Small intestine (tissue), 7 donors: ENCODE measurements at regions not wholly inside any gene's neighbourhood (a gene's known extent, or its start where the extent isn't known, plus 50 kb on each side); places are given as distances from the start of the nearest gene placed in this dataset.
"Not testable (repeated sequence)": the region's sequence is repeated elsewhere in the genome, so short reads cannot be mapped to it uniquely, and the experiment has no call there.

Experiments used
- DNase-seq, 2 donors: peaks; one replicate each; pipeline versions ENCODE4 v3.0.0 to v3.0.0-alpha.2; 2013
- FAIRE-seq: peaks from 2 replicates; lab custom pipeline; 2012; peaks lifted over from hg19 to GRCh38; lab: Jason Lieb, UNC
- H3K27ac ChIP-seq, 3 donors: one replicate each; pipeline ENCODE4 v1.5.1; 2013; ENCODE audit warnings: low read length in 2 of 3, mild to moderate bottlenecking in 2 of 3, control low read depth in 1 of 3, inconsistent platforms in 1 of 3, low read depth in 1 of 3, moderate library complexity in 1 of 3
- H3K27me3 ChIP-seq, 3 donors: one replicate each; pipeline ENCODE4 v1.6.1; 2013; ENCODE audit warnings: low read length in 3 of 3, inconsistent platforms in 1 of 3; ENCODE audit not compliant: control insufficient read depth in 3 of 3, insufficient read depth in 3 of 3
- H3K36me3 ChIP-seq, 3 donors: one replicate each; pipeline ENCODE4 v1.6.1; 2013; ENCODE audit warnings: low read length in 3 of 3, inconsistent platforms in 1 of 3, low read depth in 1 of 3, mild to moderate bottlenecking in 1 of 3, moderate library complexity in 1 of 3; ENCODE audit not compliant: control insufficient read depth in 3 of 3, insufficient read depth in 2 of 3
- H3K4me1 ChIP-seq, 3 donors: one replicate each; pipeline ENCODE4 v1.6.1; 2013; ENCODE audit warnings: low read length in 2 of 3, inconsistent platforms in 1 of 3, low read depth in 1 of 3, mild to moderate bottlenecking in 1 of 3, moderate library complexity in 1 of 3; ENCODE audit not compliant: control insufficient read depth in 3 of 3, insufficient read depth in 2 of 3
- H3K4me3 ChIP-seq, 3 donors: one replicate each; pipeline ENCODE4 v1.5.1; 2013; ENCODE audit warnings: low read length in 3 of 3, control low read depth in 1 of 3, inconsistent platforms in 1 of 3, low read depth in 1 of 3, mild to moderate bottlenecking in 1 of 3, moderate library complexity in 1 of 3
- H3K9me3 ChIP-seq, 2 donors: one replicate each; pipeline ENCODE4 v1.6.1; 2013; ENCODE audit warnings: low read depth in 1 of 2, low read length in 1 of 2; ENCODE audit not compliant: control insufficient read depth in 2 of 2, insufficient read depth in 1 of 2
- WGBS, 3 donors: extraction: QIAGEN DNeasy Blood & Tissue Kit; methylation state at CpG; one replicate each; pipeline ENCODE4 v1.1.7; 2013; 5-methylcytosine and 5-hydroxymethylcytosine counted together
- donor health status: healthy with polysubstance abuse.
- donor health status: control.
- donor health status: control.
- donor health status: Bipolar disorder and iron deficiency.
- donor health status: healthy.

GRCh38 chr15:95035106-95035505 is 803.7 kb downstream of the MCTP2 start:
- FAIRE-seq (no peak), DNase-seq (no peak)
- 71 to 84% (median 79%) methylated on average over 3 of the region's 3 CpGs for WGBS, 3 donors
- no peaks in the 10 kb centered on the region for H3K36me3 ChIP-seq
- H3K27me3 ChIP-seq = no peaks in the 10 kb centered on the region
- H3K4me3 ChIP-seq = no peak overlapping the region
- no peaks in the 10 kb centered on the region for H3K4me1 ChIP-seq
- no peak overlapping the region for H3K27ac ChIP-seq
- peaks cover 0 to 12% of the 10 kb centered on the region in 2 donors for H3K9me3 ChIP-seq

DNA sequence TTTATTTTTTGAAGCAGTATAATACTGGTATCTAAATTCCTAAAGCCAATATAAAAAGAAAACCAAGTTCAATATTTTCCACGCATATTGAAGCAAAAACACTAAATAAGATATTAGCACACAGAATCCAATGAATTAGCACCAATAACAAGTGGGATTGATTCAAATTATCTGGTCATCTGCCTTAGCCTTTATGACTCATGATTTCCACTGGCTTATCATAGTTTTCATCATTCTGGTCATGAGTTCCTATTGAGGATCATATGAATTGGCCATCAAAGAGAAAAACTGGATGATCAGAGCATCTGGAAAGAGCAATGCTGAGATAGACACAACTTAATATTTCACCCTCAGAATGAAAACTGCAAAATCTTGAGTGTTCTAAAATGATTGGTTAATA is 809.9 kb downstream of the MCTP2 start:
- peaks cover 0 to 12% of the 10 kb centered on the region in 2 donors for H3K9me3 ChIP-seq
- FAIRE-seq (no peak), DNase-seq (no peak)
- H3K27ac ChIP-seq = no peak overlapping the region
- 85 to 97% (median 96%) methylated on average over 1 of the region's 1 CpG for WGBS, 3 donors
- no peak overlapping the region for H3K4me3 ChIP-seq
- no peaks in the 10 kb centered on the region for H3K36me3 ChIP-seq
- no peaks in the 10 kb centered on the region for H3K4me1 ChIP-seq
- no peaks in the 10 kb centered on the region for H3K27me3 ChIP-seq

DNA sequence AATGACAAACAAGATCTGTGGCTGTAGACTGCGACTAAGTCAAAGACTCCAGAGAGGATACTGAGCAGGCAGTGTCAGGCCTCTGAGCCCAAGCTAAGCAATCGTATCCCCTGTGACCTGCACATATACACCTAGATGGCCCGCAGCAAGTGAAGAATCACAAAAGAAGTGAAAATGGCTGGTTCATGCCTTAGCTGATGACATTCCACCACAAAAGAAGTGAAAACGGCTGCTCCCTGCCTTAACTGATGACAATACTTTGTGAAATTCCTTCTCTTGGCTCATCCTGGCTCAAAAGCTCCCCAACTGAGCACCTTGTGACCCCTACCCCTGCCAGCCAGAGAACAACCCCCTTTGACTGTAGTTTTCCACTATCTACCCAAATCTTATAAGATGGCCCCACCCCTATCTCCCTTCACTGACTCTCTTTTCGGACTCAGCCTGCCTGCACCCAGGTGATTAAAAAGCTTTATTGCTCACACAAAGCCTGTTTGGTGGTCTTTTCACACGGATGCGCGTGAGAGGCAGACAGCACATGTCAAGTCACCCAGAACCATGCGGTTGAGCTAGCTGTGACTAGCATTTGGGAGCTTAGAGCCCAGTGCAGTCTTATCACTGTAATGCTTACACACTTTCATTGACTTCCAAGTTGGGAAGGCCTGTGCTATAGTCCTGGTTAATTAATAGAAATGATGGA is 812.0 kb downstream of the MCTP2 start:
- H3K4me1 ChIP-seq, H3K27me3 ChIP-seq, H3K4me3 ChIP-seq, DNase-seq, H3K27ac ChIP-seq, H3K36me3 ChIP-seq, FAIRE-seq: not testable (repeated sequence)
- WGBS, 3 donors = 75 to 83% (median 77%) methylated on average over 9 of the region's 9 CpGs
- H3K9me3 ChIP-seq = peaks cover 0 to 13% of the 10 kb centered on the region in 2 donors

- FAIRE-seq = no peak
- Histone ChIP-seq H3K4me1 (no peaks in the 10 kb centered on the region), H3K4me3 (no peak overlapping the region), H3K9me3 (peaks cover 0 to 13% of the 10 kb centered on the region in 2 donors), H3K27ac (no peak overlapping the region), H3K36me3 (no peaks in the 10 kb centered on the region), H3K27me3 (no peaks in the 10 kb centered on the region)
- WGBS, 3 donors = 37 to 54% (median 41%) methylated on average over 1 of the region's 1 CpG
- no peak for DNase-seq
These were observed 812.6 kb downstream of the MCTP2 start for GRCh38 chr15:95043933-95044313.

DNA sequence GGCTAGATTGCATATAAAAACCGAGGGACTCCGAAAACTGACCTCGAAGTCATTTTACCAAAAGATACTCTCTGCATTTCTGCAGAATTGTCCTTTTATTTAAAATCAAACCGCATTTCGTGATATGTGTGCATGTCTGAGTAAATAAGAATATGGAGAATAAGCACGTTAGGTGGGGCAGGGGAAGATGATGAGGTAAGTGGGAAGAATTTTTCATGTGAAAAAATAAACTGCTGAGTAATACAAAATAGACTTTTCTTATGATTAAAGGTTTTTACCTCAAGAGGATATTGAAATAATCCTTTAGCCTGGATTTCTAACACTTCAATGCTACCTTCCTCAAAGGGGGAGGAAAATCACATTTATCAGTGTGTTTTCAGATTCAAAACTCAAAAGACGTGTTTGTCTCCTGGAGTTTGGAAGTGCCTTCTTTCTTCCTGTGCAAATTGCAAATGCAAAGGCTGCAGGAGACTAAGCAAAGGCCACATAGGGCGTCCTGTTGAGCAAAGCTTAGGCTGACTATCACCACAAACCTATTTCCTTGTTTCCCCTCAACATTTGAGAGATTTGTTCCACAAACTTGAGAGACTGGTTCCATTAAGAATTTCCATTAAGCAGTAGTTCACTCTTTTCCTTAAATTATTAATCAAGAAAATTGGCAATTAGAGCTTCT is 813.5 kb downstream of the MCTP2 start:
- H3K27ac ChIP-seq = no peak overlapping the region
- H3K4me1 ChIP-seq = no peaks in the 10 kb centered on the region
- peaks cover 0 to 13% of the 10 kb centered on the region in 2 donors for H3K9me3 ChIP-seq
- H3K36me3 ChIP-seq = no peaks in the 10 kb centered on the region
- DNase-seq = no peak
- WGBS, 3 donors = 62 to 73% (median 66%) methylated on average over 8 of the region's 8 CpGs
- FAIRE-seq = no peak
- no peaks in the 10 kb centered on the region for H3K27me3 ChIP-seq
- H3K4me3 ChIP-seq = no peak overlapping the region

DNA sequence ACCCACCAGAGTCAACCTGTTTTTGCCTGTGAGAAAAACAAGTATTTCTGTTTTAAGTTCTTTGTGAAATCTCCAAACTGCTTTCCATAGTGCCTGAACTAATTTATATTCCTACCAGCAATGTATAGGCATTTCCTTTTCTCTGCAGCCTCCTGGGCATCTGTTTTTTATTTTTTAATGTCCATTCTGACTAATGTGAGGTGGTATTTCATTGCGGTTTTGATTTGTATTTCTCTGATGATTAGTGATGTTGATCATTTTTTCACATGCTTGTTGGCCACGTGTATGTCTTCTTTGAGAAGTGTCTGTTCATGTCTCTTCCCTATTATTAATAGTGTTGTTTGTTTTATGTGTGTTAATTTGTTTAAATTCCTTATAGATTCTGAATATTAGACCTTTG is 820.5 kb downstream of the MCTP2 start:
- H3K4me3 ChIP-seq = no peak overlapping the region
- no peak for FAIRE-seq
- no peaks in the 10 kb centered on the region for H3K27me3 ChIP-seq
- no peaks in the 10 kb centered on the region for H3K36me3 ChIP-seq
- no peak for DNase-seq
- no peaks in the 10 kb centered on the region for H3K4me1 ChIP-seq
- H3K9me3 ChIP-seq = peaks cover 0 to 13% of the 10 kb centered on the region in 2 donors
- WGBS, 3 donors = 65 to 76% (median 67%) methylated on average over 2 of the region's 2 CpGs
- no peak overlapping the region for H3K27ac ChIP-seq

DNA sequence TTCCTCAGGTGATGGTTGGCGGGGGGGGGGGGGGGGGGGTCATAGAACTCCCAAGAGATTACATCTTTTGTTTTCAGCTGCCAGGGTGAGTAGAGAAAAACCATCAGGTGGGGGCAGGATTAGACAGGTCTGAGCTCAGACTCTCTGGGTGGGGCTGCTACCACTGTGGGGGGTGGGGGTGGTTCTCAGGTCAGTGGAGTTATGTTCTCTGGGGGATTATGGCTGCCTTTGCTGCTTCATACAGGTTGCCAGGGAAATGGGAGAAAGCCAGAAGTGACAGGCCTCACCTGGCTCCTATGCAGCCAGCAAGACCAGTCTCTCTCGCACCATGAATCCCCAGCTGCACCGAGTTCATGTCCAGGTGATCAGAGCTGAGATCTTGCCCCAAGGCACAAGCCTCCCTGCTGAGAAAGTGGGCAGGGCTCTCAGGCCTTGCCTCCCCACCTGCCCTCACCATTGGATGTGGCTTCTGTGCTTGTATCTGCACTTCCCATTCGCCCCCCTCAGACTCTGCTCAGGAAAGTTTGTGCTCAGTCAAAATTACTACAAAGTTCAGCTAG is 828.1 kb downstream of the MCTP2 start:
- FAIRE-seq = no peak
- Histone ChIP-seq H3K4me3 (no peak overlapping the region), H3K27me3 (no peaks in the 10 kb centered on the region), H3K9me3 (peaks cover 0 to 35% of the 10 kb centered on the region in 2 donors), H3K27ac (no peak overlapping the region), H3K36me3 (no peaks in the 10 kb centered on the region), H3K4me1 (no peaks in the 10 kb centered on the region)
- 84 to 95% (median 91%) methylated on average over 3 to 4 of the region's 4 CpGs for WGBS, 3 donors
- DNase-seq = no peak

DNA sequence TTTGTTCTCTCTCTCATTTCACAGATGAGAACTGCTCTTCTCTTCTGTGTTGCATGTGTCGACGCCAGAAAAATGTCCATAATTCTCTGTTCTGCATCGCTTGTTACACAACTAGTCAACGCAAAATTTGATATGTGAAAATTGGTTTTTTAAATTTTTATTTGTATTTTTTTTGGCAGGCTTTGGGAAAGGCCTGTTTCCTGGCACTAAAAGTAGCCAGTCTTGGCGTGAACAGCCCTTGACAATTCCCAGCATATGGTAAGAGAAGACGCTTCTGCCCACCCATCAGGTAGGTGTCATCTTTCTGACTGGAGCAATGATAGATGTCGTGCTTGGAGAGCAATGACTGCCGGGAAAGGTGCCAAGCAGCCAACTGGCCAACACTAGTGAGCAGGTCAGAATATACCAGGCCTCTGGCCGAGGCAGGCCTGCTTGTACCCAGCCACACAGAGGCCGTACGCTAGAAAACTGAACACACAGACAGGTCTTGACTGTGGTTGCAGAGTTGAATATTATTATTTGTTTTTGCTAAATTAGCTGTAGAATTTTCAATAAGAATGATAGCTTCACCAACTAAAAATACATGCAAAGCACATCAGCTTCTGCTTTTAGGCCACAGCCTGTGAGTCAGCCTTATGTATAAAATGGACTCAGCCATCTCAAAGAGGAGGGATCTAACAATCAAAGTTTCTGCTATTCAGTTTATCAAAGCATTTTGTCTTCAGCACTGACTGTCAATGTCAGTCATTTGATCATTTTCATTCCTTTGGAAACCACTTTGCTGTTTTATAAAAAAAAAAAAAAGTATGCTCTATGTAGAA is 837.5 kb downstream of the MCTP2 start:
- no peak overlapping the region for H3K27ac ChIP-seq
- peaks cover 0 to 10% of the 10 kb centered on the region in 2 donors for H3K9me3 ChIP-seq
- H3K4me1 ChIP-seq = no peaks in the 10 kb centered on the region
- H3K36me3 ChIP-seq = no peaks in the 10 kb centered on the region
- FAIRE-seq = no peak
- no peak overlapping the region for H3K4me3 ChIP-seq
- 84 to 89% (median 87%) methylated on average over 11 of the region's 11 CpGs for WGBS, 3 donors
- H3K27me3 ChIP-seq = no peaks in the 10 kb centered on the region
- no peak for DNase-seq
